KOPT-K1 (cell line): ENCODE measurements at regions not wholly inside any gene's neighbourhood (a gene's known extent, or its start where the extent isn't known, plus 50 kb on each side); places are given as distances from the start of the nearest gene placed in this dataset.
"Not testable (repeated sequence)": the region's sequence is repeated elsewhere in the genome, so short reads cannot be mapped to it uniquely, and the experiment has no call there.

ENCODE experiments used
- H3K27ac ChIP-seq: fragments of 200-600 bp; sonication (generic); 2 replicates; pipeline ENCODE4 v1.5.1; 2016; ENCODE audit warnings: antibody characterized with exemption, mild to moderate bottlenecking, low read depth, low read length; ENCODE audit not compliant: poor library complexity, severe bottlenecking
- H3K36me3 ChIP-seq: fragments of 200-600 bp; sonication (generic); 2 replicates; pipeline ENCODE4 v1.5.1; 2017; ENCODE audit warnings: antibody characterized with exemption, mild to moderate bottlenecking, low read length, moderate library complexity; ENCODE audit not compliant: insufficient read depth
- H3K9me3 ChIP-seq: fragments of 200-600 bp; sonication (generic); 2 replicates; pipeline ENCODE4 v1.5.1; 2017; ENCODE audit warnings: antibody characterized with exemption, low read length, mild to moderate bottlenecking; ENCODE audit not compliant: insufficient read depth, poor library complexity, severe bottlenecking

DNA sequence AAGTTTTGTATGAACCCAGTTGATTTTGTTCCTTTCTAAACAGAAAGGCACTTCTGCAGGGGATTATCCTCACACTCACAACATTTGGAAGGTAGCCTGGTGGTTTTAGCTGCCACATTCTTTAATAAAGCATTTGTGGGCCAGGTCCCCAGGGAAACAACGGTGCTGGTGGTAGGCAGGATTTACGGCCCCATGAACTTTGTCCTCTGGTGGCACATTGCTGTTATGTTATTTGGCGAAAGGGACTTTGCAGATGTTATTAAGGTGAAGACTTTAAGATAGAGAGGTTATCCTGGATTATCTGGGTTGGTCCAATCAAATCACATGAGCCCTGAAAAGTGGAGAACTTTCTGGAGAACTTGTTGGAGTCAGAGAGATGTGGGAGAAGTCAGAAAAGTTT lies 86.3 kb upstream of the C9orf72 start:
- H3K27ac ChIP-seq = no peak overlapping the region
- H3K9me3 ChIP-seq = no peaks in the 10 kb centered on the region
- H3K36me3 ChIP-seq = no peaks in the 10 kb centered on the region

DNA sequence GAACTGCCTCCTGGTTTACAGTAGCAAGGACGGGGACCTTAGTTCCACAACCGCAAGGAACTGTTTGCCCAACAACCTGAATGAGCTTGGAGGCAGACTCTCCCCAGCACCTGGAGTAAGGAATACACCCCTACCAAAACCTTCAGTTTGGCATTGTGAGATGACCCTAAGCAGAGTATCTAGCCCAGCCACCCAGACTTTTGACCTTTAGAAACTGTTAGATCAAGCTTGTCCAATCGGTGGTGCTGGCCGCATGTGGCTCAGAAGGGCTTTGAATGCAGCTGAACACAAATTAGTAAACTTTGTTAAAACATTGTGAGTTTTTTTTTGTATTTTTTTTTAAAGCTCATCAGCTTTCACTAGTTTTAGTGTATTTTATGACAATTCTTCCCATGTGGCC lies 86.9 kb upstream of the C9orf72 start:
- no peak overlapping the region for H3K27ac ChIP-seq
- H3K9me3 ChIP-seq = no peaks in the 10 kb centered on the region
- no peaks in the 10 kb centered on the region for H3K36me3 ChIP-seq

DNA sequence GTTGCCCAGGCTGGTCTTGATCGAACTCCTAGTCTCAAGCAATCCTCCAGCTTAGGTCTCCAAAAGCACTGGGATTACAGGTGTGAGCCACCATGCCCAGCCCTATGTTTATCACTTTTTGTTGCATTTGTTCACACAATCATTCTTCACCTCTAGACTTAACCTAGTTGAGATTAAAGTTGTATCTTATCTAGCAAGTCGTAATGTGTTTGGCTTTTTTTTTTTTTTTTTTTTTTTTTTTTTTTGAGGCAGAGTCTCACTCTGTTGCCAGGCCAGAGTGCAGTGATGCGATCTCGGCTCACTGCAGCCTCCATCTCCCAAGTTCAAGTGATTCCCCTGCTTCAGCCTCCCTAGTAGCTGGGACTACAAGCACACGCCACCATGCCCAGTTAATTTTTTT lies 90.2 kb upstream of the C9orf72 start:
- H3K9me3 ChIP-seq = no peaks in the 10 kb centered on the region
- no peaks in the 10 kb centered on the region for H3K36me3 ChIP-seq

DNA sequence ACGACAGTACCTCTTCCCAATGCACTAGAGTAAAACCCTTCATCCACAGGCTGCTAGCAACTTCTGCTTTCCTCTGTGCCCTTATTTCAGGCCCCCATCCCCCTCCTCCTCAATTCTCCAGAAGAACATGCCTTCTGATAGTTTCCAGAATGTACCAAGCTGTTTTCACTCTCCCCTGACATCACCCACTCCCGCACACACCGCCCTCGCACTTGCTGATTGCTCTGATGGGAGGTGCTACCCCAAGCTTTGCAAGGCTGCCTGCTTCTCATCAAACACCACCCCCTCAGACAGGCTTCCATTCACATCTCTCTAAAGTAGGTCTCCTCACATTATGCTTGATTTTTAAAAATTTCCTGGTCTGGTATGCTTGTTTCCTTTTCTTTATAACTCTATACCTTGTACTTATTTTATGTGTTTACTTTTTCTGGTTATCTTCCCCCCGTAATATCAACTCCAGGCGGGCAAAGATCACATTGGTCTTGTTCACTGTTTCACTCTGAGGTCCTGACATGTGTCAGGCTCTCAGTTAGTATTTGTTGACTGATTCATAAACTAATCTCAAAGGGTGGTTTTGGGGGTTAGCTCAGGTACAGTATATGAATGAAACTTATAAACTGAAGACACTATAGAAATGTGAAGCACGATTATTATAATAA lies 91.0 kb upstream of the C9orf72 start:
- no peaks in the 10 kb centered on the region for H3K9me3 ChIP-seq
- H3K27ac ChIP-seq = no peak overlapping the region
- no peaks in the 10 kb centered on the region for H3K36me3 ChIP-seq

More for the DNA sequence above, 90.2 kb upstream of the C9orf72 start:
- no peak overlapping the region for H3K27ac ChIP-seq

DNA sequence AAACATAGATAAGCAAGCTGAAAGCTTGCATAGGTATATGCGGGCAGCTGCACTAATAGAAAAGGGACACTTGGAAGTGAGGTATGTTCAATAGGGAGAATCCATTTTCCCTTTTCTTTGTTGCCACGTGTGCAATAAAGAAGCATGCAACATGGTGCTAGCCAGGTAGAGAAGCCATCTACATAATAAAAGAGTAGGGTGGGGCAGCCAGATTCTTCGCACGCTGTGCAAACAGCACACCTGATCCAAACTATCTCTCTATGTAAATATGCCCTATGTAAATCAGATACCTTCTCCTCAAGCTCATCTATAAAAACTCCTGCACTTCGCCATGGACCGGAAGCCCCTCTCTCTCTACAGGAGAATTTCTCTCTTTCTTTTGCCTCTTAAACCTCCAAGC lies 91.9 kb upstream of the C9orf72 start:
- Histone ChIP-seq H3K36me3 (no peaks in the 10 kb centered on the region), H3K27ac (no peak overlapping the region), H3K9me3 (no peaks in the 10 kb centered on the region)

DNA sequence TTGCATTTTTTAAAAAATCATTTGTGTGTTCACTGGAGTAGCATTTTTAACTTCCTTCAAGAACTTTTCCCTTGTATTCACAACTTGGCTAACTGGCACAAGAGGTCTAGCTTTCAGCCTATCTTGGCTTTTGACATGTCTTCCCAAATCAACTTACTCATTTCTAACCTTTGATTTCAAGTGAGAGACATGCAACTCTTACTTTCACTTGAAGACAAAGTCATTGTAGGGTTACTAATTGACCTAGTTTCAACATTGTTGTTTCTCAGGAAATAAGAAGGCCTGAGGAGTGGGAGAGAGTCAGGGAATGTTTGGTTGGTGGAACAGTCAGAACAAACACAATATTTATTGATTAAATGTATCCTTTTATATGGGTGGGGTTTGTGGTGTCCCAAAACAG lies 95.0 kb upstream of the C9orf72 start:
- no peak overlapping the region for H3K27ac ChIP-seq
- no peaks in the 10 kb centered on the region for H3K36me3 ChIP-seq
- H3K9me3 ChIP-seq = no peaks in the 10 kb centered on the region

DNA sequence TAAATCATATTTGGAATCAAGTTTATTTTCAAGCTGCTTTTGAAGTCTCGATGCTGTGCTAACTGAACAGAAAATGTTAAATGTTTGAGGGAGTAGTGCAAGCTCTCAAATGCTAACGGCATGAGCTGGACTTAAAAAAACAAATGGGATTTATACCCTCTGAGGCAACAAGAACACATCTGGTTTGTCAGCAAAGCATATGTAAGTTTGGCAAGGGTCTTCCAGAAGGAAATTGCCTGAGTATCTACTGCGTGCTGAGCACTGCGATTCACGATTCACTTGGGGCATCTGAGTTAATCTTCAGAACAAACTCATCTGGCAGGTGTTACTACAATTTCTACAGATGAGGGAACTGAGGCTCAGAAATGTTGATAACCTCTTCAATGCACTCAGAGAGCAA lies 98.4 kb upstream of the C9orf72 start:
- no peaks in the 10 kb centered on the region for H3K9me3 ChIP-seq
- no peak overlapping the region for H3K27ac ChIP-seq
- H3K36me3 ChIP-seq = no peaks in the 10 kb centered on the region

DNA sequence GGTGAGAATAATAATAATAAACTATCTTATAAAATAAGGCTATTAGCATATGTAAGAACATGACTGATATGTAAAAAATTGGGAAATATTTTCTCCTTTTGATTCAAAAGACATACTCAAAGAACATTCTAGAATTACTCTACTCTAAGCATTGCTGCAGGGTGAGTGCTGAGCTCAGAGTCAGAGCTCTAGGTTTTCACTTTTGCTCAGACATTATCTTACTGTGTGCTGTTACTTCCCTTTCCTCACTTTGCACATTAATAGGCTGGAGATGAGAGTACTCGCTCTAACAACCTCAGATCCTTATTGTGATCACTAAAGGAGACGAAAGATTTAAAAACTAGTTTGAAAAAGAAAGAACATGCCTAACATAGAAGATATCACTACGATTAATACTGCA lies 99.4 kb upstream of the C9orf72 start:
- H3K9me3 ChIP-seq = no peaks in the 10 kb centered on the region
- H3K36me3 ChIP-seq = no peaks in the 10 kb centered on the region
- no peak overlapping the region for H3K27ac ChIP-seq

DNA sequence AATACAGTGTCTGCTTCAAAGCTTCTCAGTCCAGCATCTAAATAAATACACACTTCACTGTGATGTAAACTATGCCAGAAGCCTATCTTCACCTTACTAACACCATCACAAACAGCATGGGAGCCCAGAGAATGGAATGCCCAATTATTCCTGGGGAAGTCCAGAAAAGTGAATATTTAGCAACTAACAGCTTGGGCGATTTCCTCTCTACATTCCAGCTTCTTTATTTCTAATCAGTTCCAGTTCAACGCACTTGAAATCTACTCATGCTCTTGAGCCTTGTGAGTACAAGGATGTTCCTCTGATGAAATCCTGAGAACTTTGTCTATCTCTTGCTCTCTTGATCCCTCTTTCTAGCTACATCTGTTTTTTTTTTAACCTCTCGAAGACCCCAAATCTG lies 100.4 kb upstream of the C9orf72 start:
- no peak overlapping the region for H3K27ac ChIP-seq
- H3K9me3 ChIP-seq = no peaks in the 10 kb centered on the region
- no peaks in the 10 kb centered on the region for H3K36me3 ChIP-seq

DNA sequence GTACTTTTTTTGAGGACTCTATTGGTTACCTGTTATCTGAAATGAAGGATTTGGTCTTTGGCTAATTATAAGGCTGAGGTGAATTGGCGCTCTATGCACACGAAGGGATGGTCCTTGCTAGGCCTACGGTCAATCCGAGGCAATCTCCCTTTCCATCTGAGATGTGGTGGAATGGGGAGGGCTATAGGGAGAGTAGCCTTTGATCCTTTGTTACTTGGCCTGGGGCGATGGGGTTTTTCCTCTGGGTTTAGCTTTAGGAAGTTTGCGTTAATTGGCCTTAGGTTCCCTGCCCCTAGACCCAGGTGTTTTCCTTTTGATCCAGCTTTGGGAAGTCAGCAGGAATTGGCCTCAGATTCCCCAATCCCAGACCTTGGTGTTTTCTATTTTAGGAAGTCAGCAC lies 102.1 kb upstream of the C9orf72 start:
- Histone ChIP-seq H3K36me3 (no peaks in the 10 kb centered on the region), H3K9me3 (no peaks in the 10 kb centered on the region), H3K27ac (no peak overlapping the region)

DNA sequence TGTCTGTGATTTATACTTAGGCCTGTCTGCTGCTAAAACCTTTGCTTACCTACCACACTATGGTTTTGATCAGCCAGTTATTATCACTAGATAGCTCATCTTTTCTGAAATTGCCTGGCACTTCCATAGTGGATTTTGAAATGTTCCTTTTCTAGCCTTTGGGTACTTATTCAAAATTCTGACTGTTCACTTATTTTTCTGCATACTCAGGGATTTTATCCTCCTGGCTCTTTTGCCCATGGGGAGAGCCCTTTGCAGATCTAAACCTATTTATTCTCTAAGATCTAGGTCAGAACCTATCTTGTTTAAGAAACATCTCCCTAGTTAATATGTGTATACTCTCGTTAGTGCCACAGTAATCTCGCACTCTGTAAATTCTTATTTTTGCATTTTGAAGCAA lies 103.5 kb upstream of the C9orf72 start:
- H3K9me3 ChIP-seq = no peaks in the 10 kb centered on the region
- H3K36me3 ChIP-seq = no peaks in the 10 kb centered on the region
- no peak overlapping the region for H3K27ac ChIP-seq

DNA sequence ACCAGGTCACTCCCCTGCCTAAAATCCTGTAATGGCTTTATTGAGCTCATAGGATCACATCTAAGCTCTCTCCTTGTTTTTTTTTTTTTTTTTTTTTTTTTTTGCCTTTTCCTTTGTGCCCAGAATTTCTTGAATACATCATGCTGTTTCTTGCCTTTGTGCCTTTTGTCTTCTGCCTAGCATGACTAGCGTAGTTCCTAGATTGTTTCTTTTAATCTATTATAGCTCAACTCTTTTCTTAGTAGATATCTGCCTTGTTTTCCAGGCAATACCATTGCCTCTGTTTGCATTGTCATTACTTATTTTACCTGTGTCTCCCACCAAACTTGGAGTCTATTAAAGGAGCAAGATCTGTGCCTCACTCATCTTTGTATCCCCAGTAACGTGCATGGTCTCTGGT lies 106.1 kb upstream of the C9orf72 start:
- Histone ChIP-seq H3K36me3 (no peaks in the 10 kb centered on the region), H3K27ac (no peak overlapping the region), H3K9me3 (no peaks in the 10 kb centered on the region)

DNA sequence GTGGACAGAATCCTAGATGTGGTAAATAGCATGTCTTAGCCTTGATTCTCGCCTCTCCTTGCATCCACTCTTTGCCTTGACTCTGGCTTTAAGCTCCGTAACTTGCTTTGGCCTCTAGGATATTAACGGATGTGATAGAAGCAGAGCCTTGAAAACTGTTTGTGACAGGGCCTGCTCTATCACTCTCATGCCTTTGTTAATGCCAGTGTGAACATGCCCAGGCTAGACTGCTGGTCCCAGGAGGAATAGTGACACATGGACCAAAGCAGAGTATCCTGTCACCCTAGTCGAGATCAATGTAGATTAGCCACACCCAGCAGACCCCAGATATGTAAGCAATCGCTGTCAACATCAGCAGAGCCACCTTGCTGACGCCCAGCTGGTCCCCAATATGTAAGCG lies 109.9 kb upstream of the C9orf72 start:
- Histone ChIP-seq H3K9me3 (no peaks in the 10 kb centered on the region), H3K36me3 (no peaks in the 10 kb centered on the region), H3K27ac (no peak overlapping the region)

DNA sequence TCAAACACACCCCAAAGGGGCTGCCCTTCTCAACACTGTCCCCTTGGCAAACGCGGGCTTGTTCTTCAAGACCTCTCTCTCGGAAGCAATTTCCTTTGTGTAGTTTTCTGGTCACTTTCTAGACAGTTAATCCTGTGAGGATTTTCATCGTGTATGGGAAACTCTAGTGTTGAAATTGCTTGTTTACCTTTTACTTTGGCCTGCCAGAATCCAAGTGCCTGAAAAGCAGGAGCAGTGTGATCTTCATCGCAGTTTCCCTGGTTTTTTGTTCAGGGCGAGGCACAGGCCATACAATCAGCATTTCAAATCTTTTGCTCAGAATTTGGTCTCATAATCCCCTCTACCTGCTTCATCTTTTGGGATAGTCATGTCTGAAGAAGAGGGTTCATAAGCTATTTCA lies 115.7 kb upstream of the C9orf72 start:
- Histone ChIP-seq H3K36me3 (no peaks in the 10 kb centered on the region), H3K27ac (no peak overlapping the region), H3K9me3 (no peaks in the 10 kb centered on the region)

DNA sequence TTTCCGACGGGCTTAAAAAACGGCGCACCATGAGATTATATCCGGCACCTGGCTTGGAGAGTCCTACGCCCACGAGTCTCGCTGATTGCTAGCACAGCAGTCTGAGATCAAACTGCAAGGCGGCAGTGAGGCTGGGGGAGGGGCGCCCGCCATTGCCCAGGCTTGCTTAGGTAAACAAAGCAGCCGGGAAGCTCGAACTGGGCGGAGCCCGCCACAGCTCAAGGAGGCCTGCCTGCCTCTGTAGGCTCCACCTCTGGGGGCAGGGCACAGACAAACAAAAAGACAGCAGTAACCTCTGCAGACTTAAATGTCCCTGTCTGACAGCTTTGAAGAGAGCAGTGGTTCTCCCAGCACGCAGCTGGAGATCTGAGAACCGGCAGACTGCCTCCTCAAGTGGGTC lies 117.5 kb upstream of the C9orf72 start:
- H3K27ac ChIP-seq, H3K36me3 ChIP-seq, H3K9me3 ChIP-seq: not testable (repeated sequence)

DNA sequence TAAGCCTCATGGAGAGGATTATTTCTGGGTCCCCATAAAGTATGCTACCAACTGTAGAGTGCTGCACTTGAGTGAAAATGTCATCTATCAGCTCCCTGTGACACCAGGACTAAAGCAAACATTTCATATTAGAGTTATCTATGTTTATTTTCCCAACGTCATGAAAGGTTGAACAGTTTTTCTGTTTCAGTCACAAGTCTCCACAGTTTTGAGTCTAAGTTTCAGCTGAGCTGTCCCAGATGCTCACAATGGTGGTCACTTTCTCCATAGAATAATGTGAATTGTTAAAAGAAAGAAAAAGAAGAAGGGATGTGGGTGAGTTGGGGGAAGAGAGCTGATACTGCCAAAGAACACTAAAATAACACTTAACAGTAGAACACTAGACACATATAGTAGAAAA lies 126.3 kb upstream of the C9orf72 start:
- no peak overlapping the region for H3K27ac ChIP-seq
- no peaks in the 10 kb centered on the region for H3K36me3 ChIP-seq
- H3K9me3 ChIP-seq = no peaks in the 10 kb centered on the region

DNA sequence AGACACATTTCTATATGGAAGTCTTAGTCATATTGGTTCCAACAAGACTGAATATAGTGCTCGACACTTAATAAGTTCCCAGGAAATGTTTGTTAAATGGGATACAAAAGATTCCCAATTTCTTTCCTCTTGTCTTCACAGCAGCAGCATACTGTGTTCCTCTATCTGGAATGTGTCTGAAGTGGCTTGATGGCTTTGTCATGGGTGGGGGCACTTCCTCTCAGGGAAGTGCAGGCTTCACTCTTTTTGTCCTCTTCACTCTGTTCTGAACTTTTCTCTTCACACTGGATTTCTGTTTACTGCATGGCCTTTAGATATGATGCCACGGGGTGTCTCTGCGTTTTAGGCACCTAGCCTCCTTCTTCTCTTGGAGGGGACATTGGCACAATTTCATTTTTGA lies 127.7 kb upstream of the C9orf72 start:
- no peaks in the 10 kb centered on the region for H3K9me3 ChIP-seq
- no peak overlapping the region for H3K27ac ChIP-seq
- H3K36me3 ChIP-seq = no peaks in the 10 kb centered on the region
